ENCODE measurements at regions not wholly inside any gene's neighbourhood (a gene's known extent, or its start where the extent isn't known, plus 50 kb on each side); places are given as distances from the start of the nearest gene placed in this dataset.

DNA sequence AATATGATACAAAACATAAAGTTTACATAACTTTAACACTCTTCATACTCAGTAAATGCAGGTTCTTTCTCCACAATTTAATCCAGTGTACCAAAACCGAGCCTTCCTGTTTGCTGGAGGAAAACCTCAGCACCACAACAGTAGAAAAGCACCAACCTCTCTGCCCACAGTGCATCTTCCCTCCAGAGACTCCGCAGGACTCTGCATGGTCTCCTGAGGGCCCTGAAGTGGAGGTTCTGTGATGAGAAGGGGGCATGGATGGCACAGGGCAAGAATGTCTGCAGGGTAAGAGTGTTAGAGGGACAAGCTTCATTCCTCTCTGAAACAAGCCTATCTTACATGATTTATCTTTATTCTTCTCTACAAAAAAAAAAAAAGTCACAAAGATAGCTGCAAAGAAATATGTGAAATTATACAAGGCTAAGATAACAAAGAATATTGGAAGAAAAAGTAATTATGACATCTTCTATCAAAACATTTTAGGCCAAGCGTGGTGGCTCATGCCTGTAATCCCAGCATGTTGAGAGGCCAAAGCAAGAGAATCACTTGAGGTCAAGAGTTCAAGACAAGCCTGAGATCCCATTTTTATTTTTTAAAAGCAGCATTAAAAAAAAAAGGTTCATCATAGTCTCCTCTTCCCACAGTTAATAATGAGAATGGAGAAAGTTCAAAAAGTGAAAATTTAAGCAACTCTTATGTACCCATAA is 102.0 kb downstream of the VPREB1 start:
- TF ChIP-seq, protein P1, sequence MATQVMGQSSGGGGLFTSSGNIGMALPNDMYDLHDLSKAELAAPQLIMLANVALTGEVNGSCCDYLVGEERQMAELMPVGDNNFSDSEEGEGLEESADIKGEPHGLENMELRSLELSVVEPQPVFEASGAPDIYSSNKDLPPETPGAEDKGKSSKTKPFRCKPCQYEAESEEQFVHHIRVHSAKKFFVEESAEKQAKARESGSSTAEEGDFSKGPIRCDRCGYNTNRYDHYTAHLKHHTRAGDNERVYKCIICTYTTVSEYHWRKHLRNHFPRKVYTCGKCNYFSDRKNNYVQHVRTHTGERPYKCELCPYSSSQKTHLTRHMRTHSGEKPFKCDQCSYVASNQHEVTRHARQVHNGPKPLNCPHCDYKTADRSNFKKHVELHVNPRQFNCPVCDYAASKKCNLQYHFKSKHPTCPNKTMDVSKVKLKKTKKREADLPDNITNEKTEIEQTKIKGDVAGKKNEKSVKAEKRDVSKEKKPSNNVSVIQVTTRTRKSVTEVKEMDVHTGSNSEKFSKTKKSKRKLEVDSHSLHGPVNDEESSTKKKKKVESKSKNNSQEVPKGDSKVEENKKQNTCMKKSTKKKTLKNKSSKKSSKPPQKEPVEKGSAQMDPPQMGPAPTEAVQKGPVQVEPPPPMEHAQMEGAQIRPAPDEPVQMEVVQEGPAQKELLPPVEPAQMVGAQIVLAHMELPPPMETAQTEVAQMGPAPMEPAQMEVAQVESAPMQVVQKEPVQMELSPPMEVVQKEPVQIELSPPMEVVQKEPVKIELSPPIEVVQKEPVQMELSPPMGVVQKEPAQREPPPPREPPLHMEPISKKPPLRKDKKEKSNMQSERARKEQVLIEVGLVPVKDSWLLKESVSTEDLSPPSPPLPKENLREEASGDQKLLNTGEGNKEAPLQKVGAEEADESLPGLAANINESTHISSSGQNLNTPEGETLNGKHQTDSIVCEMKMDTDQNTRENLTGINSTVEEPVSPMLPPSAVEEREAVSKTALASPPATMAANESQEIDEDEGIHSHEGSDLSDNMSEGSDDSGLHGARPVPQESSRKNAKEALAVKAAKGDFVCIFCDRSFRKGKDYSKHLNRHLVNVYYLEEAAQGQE (IDR thresholded peaks at IDR 0.05; ENCODE audit: low read depth): no peak
- no peak for TF ChIP-seq YY1 (IDR thresholded peaks at IDR 0.05; ENCODE audit: low read depth)
- no peak for TF ChIP-seq FOXM1 (IDR thresholded peaks at IDR 0.05; ENCODE audit: borderline replicate concordance, low read depth)
- no peak for TF ChIP-seq CREB1 (IDR thresholded peaks at IDR 0.05; ENCODE audit: low read depth)
- TF ChIP-seq, protein P2, sequence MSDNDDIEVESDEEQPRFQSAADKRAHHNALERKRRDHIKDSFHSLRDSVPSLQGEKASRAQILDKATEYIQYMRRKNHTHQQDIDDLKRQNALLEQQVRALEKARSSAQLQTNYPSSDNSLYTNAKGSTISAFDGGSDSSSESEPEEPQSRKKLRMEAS (IDR thresholded peaks at IDR 0.05): no peak
- TF ChIP-seq EGR1 (IDR thresholded peaks at IDR 0.05): no peak
- no peak for TF ChIP-seq TCF12 (IDR thresholded peaks at IDR 0.05; ENCODE audit: low read depth)
- no peak for TF ChIP-seq NFIC (IDR thresholded peaks at IDR 0.05)
- TF ChIP-seq EP300 (IDR thresholded peaks at IDR 0.05; ENCODE audit: borderline replicate concordance): no peak
- TF ChIP-seq TAF1 (IDR thresholded peaks at IDR 0.05; ENCODE audit: low read depth): no peak
- TF ChIP-seq TEAD4 (IDR thresholded peaks at IDR 0.05): no peak

DNA sequence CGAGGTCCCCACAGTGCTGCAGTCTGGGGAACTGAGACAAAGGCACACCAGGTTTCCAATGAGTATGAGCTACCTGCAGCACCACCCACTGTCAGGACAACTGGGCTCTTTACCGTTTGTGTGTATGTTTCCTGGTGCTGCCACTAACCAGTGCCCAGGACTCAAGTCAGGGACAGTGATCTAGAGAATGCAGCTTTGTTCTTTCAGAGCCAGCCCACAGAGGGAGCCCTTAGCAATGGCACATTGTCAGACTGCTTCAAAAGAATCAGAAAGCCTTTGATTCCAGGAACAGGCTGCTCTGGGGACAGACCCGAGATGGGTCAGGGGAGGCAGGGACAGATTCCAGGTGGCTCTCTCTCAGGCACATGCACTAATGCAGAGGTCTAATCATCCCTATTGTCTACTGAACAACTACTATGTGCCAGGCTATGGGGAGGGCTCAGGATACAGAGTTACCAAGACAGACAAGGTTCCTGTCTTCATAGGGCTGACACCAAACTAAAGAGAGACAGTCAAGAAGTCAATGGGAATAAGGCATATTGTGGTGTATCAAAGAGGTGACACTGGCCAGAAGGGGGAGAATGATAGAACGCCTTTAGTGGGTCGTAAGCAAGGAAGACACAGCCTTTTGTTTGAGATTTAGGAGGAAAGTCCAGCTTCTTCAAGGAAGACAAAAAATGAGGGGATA is 103.7 kb downstream of the VPREB1 start:
- TF ChIP-seq CEBPB (IDR thresholded peaks at IDR 0.05) (no peak), FOXM1 (IDR thresholded peaks at IDR 0.05; ENCODE audit: borderline replicate concordance, low read depth) (no peak)

DNA sequence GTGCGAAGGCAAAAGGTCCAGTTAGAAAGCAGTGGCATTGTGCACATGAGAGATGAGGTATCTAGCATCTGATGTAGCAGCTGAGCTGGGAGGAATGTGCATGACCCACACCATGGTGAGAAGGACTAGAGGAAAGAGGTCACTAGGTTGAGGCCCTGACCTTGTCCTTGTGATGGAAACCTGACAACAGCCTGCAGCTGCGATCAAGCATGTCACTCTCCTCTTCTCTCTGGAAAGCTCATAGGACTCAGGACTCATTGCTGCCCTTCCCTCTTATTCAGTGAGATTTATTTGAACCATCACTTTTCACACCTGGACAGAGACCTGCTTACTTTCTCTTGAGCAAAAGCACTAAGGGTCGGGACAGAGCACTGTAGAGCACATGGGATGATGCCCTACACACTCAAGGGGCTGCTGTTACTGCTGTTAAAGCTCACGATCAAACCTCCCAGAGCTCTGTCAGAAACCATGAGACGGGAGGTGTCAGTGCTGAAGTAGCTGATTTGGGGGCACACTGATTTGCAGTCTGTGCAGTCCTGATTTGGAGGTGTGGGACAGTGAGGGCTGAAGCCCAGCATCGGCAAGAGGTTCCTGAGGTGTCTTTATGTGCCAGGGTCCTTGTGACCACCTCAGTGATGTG is 104.3 kb downstream of the VPREB1 start:
- TF ChIP-seq, protein P1 (IDR thresholded peaks at IDR 0.05; ENCODE audit: low read depth): no peak
- TF ChIP-seq EGR1 (IDR thresholded peaks at IDR 0.05): no peak
- TF ChIP-seq TEAD4 (IDR thresholded peaks at IDR 0.05): no peak
- TF ChIP-seq, protein P2 (IDR thresholded peaks at IDR 0.05): no peak
- TF ChIP-seq EP300 (IDR thresholded peaks at IDR 0.05; ENCODE audit: borderline replicate concordance): no peak
- TF ChIP-seq CREB1 (IDR thresholded peaks at IDR 0.05; ENCODE audit: low read depth): no peak
- TF ChIP-seq CEBPB (IDR thresholded peaks at IDR 0.05): no peak
- no peak for TF ChIP-seq TCF12 (IDR thresholded peaks at IDR 0.05; ENCODE audit: low read depth)
- no peak for TF ChIP-seq YY1 (IDR thresholded peaks at IDR 0.05; ENCODE audit: low read depth)
- TF ChIP-seq, protein P3, sequence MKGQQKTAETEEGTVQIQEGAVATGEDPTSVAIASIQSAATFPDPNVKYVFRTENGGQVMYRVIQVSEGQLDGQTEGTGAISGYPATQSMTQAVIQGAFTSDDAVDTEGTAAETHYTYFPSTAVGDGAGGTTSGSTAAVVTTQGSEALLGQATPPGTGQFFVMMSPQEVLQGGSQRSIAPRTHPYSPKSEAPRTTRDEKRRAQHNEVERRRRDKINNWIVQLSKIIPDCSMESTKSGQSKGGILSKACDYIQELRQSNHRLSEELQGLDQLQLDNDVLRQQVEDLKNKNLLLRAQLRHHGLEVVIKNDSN (IDR thresholded peaks at IDR 0.05): no peak
- no peak for TF ChIP-seq TAF1 (IDR thresholded peaks at IDR 0.05; ENCODE audit: low read depth)
- TF ChIP-seq FOXM1 (IDR thresholded peaks at IDR 0.05; ENCODE audit: borderline replicate concordance, low read depth): no peak
- TF ChIP-seq NFIC (IDR thresholded peaks at IDR 0.05): no peak
- TF ChIP-seq ZBTB7A (IDR thresholded peaks at IDR 0.05; ENCODE audit: low read depth): no peak

DNA sequence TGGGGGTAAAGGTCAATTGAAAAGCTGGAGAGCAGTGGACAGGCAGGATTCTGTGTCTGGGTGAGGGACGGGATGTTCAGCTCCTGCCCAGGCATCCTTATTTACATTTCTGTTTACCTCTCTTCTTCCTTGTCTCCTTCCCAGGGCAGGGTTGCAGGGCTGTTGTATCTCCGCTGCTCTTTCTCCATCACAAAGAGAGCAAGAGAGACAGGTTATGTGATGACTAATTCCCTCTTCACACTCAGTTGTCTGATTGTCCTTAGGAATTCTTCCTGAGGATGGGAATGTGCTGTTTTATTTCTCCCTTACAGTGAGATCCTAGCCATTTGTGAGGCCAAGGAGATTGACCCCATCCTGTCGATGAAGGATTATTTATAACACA is 104.9 kb downstream of the VPREB1 start:
- TF ChIP-seq, protein P1 (IDR thresholded peaks at IDR 0.05; ENCODE audit: low read depth): no peak
- TF ChIP-seq TAF1 (IDR thresholded peaks at IDR 0.05; ENCODE audit: low read depth) (no peak), YY1 (IDR thresholded peaks at IDR 0.05; ENCODE audit: low read depth) (no peak), EGR1 (IDR thresholded peaks at IDR 0.05) (no peak), CEBPB (IDR thresholded peaks at IDR 0.05) (no peak), FOXM1 (IDR thresholded peaks at IDR 0.05; ENCODE audit: borderline replicate concordance, low read depth) (no peak), TEAD4 (IDR thresholded peaks at IDR 0.05) (no peak), RAD21 (IDR thresholded peaks at IDR 0.05; ENCODE audit: low read depth) (no peak), EP300 (IDR thresholded peaks at IDR 0.05; ENCODE audit: borderline replicate concordance) (no peak), NFIC (IDR thresholded peaks at IDR 0.05) (no peak), TCF12 (IDR thresholded peaks at IDR 0.05; ENCODE audit: low read depth) (no peak), ZBTB7A (IDR thresholded peaks at IDR 0.05; ENCODE audit: low read depth) (no peak)
- TF ChIP-seq, protein P2 (IDR thresholded peaks at IDR 0.05): no peak
- TF ChIP-seq, protein P3 (IDR thresholded peaks at IDR 0.05): no peak
